GM12872 (cell line): ENCODE measurements at regions not wholly inside any gene's neighbourhood (a gene's known extent, or its start where the extent isn't known, plus 50 kb on each side); places are given as distances from the start of the nearest gene placed in this dataset.

Experiments
- TF ChIP-seq, protein P1 (sequence below): IDR thresholded peaks from 3 replicates; pipeline ENCODE4 v1.5.1; 2011; ENCODE audit warnings: low read depth, mild to moderate bottlenecking, low read length, moderate library complexity; ENCODE audit not compliant: insufficient read depth

DNA sequence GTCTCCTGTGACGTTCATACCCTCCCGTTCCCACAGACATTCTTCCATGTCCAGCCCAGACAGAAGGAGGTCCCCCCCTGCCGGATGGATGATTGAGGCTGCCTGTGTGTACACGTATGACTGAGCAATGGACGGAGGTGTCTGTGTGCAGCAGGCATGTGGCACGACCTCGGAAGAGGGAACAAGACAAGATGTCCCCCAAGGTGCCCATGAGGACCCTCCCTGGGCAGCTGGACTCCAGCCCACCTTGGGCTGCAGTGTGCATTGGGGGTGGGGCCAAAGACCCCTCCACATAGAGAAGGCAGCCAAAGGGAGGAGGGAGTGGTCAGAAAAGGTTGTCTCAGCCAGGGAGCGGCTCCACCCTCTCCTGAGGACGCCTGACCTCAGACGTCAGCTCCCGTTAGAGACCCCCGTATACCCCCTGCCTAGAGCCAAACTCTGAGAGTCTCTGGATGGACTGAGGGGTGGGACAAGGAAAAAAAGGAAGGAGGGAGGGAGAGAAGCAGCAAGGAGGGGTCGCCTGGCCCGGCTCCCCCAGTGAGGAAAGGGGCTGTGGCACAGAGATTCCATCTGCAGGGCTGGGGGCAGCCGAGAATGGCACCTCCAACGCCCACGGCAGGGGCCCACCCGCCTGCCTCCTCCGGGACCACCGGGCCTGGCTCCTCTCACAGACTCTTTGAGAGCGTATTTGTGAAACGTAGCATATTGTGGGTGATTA lies 92.9 kb upstream of the BHLHE23 start:
- TF ChIP-seq, protein P1, sequence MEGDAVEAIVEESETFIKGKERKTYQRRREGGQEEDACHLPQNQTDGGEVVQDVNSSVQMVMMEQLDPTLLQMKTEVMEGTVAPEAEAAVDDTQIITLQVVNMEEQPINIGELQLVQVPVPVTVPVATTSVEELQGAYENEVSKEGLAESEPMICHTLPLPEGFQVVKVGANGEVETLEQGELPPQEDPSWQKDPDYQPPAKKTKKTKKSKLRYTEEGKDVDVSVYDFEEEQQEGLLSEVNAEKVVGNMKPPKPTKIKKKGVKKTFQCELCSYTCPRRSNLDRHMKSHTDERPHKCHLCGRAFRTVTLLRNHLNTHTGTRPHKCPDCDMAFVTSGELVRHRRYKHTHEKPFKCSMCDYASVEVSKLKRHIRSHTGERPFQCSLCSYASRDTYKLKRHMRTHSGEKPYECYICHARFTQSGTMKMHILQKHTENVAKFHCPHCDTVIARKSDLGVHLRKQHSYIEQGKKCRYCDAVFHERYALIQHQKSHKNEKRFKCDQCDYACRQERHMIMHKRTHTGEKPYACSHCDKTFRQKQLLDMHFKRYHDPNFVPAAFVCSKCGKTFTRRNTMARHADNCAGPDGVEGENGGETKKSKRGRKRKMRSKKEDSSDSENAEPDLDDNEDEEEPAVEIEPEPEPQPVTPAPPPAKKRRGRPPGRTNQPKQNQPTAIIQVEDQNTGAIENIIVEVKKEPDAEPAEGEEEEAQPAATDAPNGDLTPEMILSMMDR = no peak

DNA sequence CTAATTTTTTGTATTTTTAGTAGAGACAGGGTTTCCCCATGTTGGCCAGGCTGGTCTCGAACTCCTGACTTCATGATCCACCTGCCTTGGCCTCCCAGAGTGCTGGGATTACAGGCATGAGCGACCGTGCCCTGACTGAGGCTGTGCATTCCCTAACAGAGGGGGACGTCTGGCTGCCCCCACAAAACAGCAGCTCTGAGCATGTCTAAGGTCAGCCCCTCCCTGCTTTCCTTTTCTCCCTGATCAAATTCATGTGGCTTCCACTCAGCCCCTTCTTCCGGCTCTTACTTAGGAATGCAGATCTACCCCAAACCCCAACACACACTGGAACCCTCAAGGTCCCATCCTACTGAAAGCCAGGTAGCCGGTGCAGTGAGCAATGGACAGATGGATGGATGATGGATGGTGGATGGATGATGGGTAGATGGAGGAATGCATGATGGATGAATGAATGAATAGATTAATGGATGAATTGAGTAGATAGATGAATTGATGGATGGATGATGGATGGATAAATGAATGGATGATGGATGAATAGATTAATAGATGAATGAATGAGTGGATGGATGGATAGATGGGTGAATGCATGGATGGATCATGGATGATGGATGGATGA lies 91.5 kb upstream of the BHLHE23 start:
- TF ChIP-seq, protein P1 = no peak

- TF ChIP-seq, protein P1 = no peak
Measured at GRCh38 chr20:63097336-63097831, 90.6 kb upstream of the BHLHE23 start.

- TF ChIP-seq, protein P1 = no peak
Measured at GRCh38 chr20:63096681-63097335, 90.0 kb upstream of the BHLHE23 start.

DNA sequence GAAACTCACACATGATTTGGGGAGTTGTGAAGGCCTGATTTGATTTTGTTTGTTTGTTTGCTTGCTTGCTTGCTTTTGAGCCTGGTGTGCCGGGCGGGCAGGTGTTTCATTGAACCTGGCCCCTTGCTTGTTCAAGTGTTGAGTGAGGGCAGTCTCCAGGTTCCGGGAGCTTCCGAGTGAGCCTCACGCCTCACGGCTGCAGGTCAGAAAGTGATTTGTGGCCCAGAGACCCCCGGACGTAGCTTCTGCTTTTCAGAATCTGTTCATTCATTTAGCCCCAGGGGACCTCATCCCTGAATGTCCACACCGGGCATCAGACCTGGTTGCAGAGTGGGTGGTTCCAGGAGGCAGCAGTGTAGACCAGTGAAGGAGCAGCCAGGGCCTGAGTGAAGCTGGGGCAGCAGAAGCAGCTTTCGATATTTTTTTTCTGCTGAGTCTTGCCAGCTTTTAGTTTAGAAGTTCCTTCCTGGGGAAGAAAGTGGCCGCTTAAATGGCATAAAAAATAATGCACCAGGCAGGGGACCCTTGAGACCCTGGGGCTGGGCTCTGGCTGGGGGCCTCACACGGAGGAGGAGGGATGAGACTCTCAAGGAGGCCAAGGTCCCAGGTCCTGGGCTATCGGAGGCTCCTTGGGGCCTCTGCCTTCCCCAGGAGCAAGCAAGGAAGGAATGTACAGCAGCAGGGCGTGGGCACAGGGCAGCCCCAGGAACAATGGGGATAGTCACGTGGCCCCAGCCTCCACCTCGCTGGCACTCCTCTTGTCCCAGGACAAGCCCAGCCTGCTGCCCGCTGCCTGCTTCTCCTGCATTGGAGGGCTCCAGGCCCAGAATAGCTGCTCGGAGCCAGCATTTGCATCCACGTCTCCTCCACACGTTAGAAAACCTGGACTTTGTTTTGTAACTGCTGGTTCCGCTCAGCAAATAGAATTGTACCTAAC lies 89.2 kb upstream of the BHLHE23 start:
- TF ChIP-seq, protein P1 = no peak

DNA sequence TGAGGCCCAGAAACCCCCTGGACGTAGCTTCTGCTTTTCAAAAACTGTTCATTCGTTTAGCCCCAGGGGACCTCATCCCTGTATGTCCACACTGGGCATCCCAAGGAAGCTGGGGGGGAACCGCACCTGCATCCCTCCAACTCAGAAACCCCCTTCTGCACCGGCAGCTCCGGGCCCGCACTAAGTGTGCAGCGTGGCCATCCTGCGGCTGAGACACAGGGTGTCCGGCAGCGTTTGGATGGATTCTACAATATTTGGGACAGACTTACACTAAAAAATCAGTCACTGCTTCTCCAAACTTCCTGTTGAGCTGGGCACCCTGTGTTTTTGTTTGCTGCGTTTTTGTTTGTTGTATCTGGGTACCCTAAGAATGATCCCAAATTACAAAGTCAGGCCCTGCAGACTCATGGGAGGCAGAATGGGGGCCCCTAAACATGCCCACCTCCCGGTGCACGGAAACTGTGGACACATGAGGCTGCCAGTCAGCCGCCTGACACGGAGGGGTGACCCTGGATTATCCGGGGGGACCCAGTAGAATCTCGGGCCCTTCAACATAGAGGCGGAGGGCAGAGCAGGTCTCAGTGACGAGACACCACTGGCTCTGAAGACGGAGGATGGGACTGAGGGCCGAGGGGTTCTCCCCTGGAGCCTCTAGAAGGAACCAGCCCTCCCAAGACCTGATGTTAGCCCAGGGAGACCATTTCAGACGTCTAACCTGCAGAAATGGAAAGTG lies 88.2 kb upstream of the BHLHE23 start:
- TF ChIP-seq, protein P1 = no peak
